ENCODE measurements at regions not wholly inside any gene's neighbourhood (a gene's known extent, or its start where the extent isn't known, plus 50 kb on each side); places are given as distances from the start of the nearest gene placed in this dataset.

DNA sequence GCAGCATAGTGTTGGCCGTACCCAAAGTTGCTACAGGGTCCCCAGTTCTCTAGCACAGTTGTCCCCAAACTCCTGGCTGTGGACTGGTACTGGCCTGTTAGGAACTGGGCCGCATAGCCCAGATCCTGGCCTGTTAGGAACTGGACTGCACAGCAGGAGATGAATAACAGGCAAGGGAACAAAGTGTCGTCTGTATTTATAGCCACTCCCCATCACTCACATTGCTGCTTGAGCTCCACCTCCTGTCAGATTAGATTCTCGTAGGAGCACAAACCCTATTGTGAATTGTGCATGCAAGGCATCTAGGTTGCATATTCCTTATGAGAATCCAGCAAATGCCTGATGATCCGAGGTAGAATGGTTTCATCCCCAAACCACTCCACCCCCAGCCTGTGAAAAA lies 604.0 kb upstream of the LMCD1 start:
- TF ChIP-seq, protein P1, sequence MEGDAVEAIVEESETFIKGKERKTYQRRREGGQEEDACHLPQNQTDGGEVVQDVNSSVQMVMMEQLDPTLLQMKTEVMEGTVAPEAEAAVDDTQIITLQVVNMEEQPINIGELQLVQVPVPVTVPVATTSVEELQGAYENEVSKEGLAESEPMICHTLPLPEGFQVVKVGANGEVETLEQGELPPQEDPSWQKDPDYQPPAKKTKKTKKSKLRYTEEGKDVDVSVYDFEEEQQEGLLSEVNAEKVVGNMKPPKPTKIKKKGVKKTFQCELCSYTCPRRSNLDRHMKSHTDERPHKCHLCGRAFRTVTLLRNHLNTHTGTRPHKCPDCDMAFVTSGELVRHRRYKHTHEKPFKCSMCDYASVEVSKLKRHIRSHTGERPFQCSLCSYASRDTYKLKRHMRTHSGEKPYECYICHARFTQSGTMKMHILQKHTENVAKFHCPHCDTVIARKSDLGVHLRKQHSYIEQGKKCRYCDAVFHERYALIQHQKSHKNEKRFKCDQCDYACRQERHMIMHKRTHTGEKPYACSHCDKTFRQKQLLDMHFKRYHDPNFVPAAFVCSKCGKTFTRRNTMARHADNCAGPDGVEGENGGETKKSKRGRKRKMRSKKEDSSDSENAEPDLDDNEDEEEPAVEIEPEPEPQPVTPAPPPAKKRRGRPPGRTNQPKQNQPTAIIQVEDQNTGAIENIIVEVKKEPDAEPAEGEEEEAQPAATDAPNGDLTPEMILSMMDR (conservative IDR thresholded peaks at IDR 0.05; ENCODE audit: low read depth, low read length), result no peak
- TF ChIP-seq EZH2 (IDR thresholded peaks at IDR 0.05; ENCODE audit: borderline replicate concordance, low read depth, low read length, poor library complexity, severe bottlenecking), result no peak

Measured in A673 (cell line).